ENCODE measurements at regions not wholly inside any gene's neighbourhood (a gene's known extent, or its start where the extent isn't known, plus 50 kb on each side); places are given as distances from the start of the nearest gene placed in this dataset.

GRCh38 chr2:200179151-200179550 lies 127.3 kb upstream of the SPATS2L start:
- TF ChIP-seq CTCF (IDR thresholded peaks at IDR 0.05 in 8 of 11, conservative IDR thresholded peaks at IDR 0.05 in 3 of 11) (no peak), POLR2AphosphoS5 (IDR thresholded peaks at IDR 0.05) (no peak)

All from spleen (tissue), 7 donors.